GM18951 (cell line): ENCODE measurements at regions not wholly inside any gene's neighbourhood (a gene's known extent, or its start where the extent isn't known, plus 50 kb on each side); places are given as distances from the start of the nearest gene placed in this dataset.

Source experiments
- POLR2A ChIP-seq: IDR thresholded peaks from 4 replicates; pipeline ENCODE4 v1.6.1; 2011; ENCODE audit warnings: mild to moderate bottlenecking; ENCODE audit not compliant: insufficient read length, insufficient read depth; ENCODE audit errors: extremely low read depth
- in situ Hi-C: fragments of 300-500 bp; cut with MboI; formaldehyde crosslinking; loops from one replicate; pipeline ENCODE4 v1.12.0; 2022; ENCODE audit warnings: low sequenced_read_pairs, mixed read lengths, inconsistent platforms; ENCODE audit not compliant: unreplicated experiment

- in situ Hi-C loops: no loop called here
- no peak for TF ChIP-seq POLR2A
Measured at GRCh38 chr15:93913871-93914270, 317.5 kb upstream of the MCTP2 start.

GRCh38 chr15:93913310-93913709 lies 318.1 kb upstream of the MCTP2 start:
- in situ Hi-C loops: no loop called here
- TF ChIP-seq POLR2A: no peak

- TF ChIP-seq POLR2A: no peak
- in situ Hi-C loops: no loop called here
Measured at GRCh38 chr15:93900476-93901400, 330.6 kb upstream of the MCTP2 start.

GRCh38 chr15:93899817-93900216 lies 331.5 kb upstream of the MCTP2 start:
- in situ Hi-C loops: no loop called here
- no peak for TF ChIP-seq POLR2A

- in situ Hi-C loops: no loop called here
- no peak for TF ChIP-seq POLR2A
Measured at GRCh38 chr15:93897377-93897776, 334.0 kb upstream of the MCTP2 start.

DNA sequence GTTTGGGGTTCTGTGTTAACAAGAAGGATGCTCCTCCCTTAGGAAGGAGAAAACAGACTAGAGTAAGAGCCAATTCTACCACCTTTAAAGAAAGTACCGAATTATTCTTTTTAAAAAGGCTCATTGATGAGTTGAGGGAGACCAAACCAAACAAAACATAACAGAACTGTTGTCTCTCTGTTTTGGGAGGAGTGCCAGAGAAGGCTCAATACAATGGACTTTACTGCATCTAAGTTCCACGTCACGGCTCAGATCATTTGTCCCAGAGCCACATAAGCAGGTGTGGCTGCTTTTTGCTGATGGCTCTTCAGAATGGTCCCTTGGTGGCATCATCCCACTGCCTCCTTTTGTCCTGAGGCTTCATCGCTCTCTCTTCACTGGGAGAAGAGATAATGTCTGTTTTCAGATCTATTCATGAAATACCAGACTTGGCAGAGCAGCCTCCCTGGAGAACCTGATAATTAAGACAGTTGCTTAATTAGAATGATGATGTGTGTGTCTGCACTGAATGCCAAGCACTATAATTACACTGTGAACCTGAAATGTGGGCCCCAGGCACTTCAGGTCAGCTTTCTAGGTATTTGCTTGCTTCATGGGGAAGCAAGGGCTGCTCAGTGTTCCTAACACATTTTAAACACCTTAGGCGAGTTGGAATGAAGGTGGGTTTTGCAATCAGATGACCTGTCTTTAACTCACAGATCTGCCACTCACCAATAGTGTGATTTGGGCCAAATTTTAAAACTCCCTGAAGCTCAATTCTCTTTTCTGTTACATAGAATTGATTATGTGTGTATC lies 335.2 kb upstream of the MCTP2 start:
- TF ChIP-seq POLR2A: no peak
- in situ Hi-C loops: no loop called here

GRCh38 chr15:93894438-93895036 lies 336.8 kb upstream of the MCTP2 start:
- in situ Hi-C loops: no loop called here

GRCh38 chr15:93887151-93887550 lies 344.2 kb upstream of the MCTP2 start:
- in situ Hi-C loops: no loop called here
- no peak for TF ChIP-seq POLR2A

More at GRCh38 chr15:93894438-93895036, 336.8 kb upstream of the MCTP2 start:
- TF ChIP-seq POLR2A: no peak

GRCh38 chr15:93882779-93883178 lies 348.6 kb upstream of the MCTP2 start:
- no peak for TF ChIP-seq POLR2A
- in situ Hi-C loops: no loop called here

- no peak for TF ChIP-seq POLR2A
- in situ Hi-C loops: no loop called here
Measured at GRCh38 chr15:93882141-93882540, 349.2 kb upstream of the MCTP2 start.

DNA sequence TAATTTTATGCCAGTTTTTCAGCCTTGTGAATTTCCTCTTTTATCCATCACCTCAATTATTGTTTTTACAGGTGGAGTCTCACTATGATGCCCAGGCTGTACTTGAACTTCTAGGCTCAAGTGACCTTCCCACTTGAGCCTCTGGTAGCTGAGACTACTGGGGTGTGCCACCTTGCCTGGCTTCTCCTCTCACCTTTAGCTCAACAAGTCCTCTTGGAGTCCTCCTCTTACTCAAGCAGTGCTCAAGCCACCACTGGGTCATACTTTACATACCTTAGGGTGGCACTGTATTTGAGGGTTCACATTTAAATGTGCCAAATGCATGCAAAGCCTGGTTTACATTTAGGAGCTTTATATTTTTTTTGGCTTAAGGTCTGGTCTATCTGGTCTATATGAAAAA lies 350.1 kb upstream of the MCTP2 start:
- no peak for TF ChIP-seq POLR2A
- in situ Hi-C loops: no loop called here

DNA sequence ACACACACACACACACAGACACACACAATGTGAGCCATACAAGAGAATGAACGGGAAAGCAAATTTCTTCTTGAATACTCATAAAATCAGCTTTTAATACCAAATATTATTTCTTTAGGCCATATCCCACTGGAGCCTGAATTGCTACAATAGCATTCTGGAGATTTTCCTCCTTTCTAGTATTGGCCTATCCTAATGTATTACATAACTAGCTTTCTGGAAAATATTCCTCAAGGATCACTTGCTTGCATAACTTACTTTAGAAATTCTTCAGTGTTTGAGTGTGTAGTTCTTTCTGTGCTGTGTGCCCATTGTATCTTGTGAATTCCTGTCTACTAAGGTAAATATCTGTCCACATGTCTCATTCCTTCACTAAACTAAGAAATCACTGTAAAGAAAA lies 351.0 kb upstream of the MCTP2 start:
- in situ Hi-C loops: no loop called here
- no peak for TF ChIP-seq POLR2A

DNA sequence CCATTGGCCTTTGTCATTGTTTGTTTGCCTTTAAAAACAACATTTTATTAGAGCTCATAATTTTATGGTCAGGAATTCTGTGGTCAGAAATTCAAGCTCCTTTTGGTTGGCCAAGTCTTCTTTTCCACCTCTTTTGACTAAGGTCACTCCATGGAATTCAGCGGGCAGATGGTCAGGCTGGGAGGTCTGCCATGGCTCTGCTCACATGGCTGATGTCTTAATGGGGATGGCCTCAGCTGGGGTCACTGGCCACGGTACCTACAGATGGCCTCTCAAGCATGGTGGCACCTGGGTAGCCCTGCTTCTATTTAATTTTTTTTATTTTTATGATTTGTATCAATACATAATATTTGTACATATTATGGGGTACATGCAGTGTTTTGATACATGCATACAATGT lies 360.8 kb upstream of the MCTP2 start:
- TF ChIP-seq POLR2A: no peak
- in situ Hi-C loops: no loop called here
